SIG-M5 treated with dmso at 0.1 percent for 504 hours (cell line): ENCODE measurements at regions not wholly inside any gene's neighbourhood (a gene's known extent, or its start where the extent isn't known, plus 50 kb on each side); places are given as distances from the start of the nearest gene placed in this dataset.

ENCODE experiments used
- DNase-seq: peaks from one replicate; lab custom pipeline; 2025; ENCODE audit not compliant: unreplicated experiment; lab: John Stamatoyannopoulos, UW

- DNase-seq = no peak
Observed at GRCh38 chr15:93459396-93459795, 370.4 kb upstream of the RGMA start.

- no peak for DNase-seq
Observed at GRCh38 chr15:93458597-93458996, 369.6 kb upstream of the RGMA start.

GRCh38 chr15:93454788-93455187 lies 365.8 kb upstream of the RGMA start:
- no peak for DNase-seq

- DNase-seq = no peak
Observed at GRCh38 chr15:93452537-93453211, 363.7 kb upstream of the RGMA start.

GRCh38 chr15:93451822-93452221 lies 362.8 kb upstream of the RGMA start:
- DNase-seq = no peak

GRCh38 chr15:93451265-93451664 lies 362.3 kb upstream of the RGMA start:
- DNase-seq = no peak

- no peak for DNase-seq
Observed at GRCh38 chr15:93449798-93450197, 360.8 kb upstream of the RGMA start.

- no peak for DNase-seq
Observed at GRCh38 chr15:93438310-93438709, 349.3 kb upstream of the RGMA start.

- DNase-seq = no peak
Observed at GRCh38 chr15:93432474-93432873, 343.5 kb upstream of the RGMA start.

- no peak for DNase-seq
Observed at GRCh38 chr15:93428807-93429351, 339.9 kb upstream of the RGMA start.

GRCh38 chr15:93428150-93428549 lies 339.1 kb upstream of the RGMA start:
- no peak for DNase-seq

GRCh38 chr15:93424131-93424530 lies 335.1 kb upstream of the RGMA start:
- no peak for DNase-seq

- DNase-seq = no peak
Observed at GRCh38 chr15:93422476-93422875, 333.5 kb upstream of the RGMA start.

GRCh38 chr15:93420477-93420876 lies 331.5 kb upstream of the RGMA start:
- DNase-seq = no peak

GRCh38 chr15:93420050-93420452 lies 331.0 kb upstream of the RGMA start:
- no peak for DNase-seq

GRCh38 chr15:93418566-93418965 lies 329.6 kb upstream of the RGMA start:
- DNase-seq = no peak

- DNase-seq = no peak
Observed at GRCh38 chr15:93417631-93418030, 328.6 kb upstream of the RGMA start.

- DNase-seq = no peak
Observed at GRCh38 chr15:93417156-93417555, 328.1 kb upstream of the RGMA start.

- no peak for DNase-seq
Observed at GRCh38 chr15:93415576-93415975, 326.6 kb upstream of the RGMA start.

- DNase-seq = no peak
Observed at GRCh38 chr15:93414576-93415231, 325.7 kb upstream of the RGMA start.

- no peak for DNase-seq
Observed at GRCh38 chr15:93413745-93414144, 324.7 kb upstream of the RGMA start.

- DNase-seq = no peak
Observed at GRCh38 chr15:93399121-93399520, 310.1 kb upstream of the RGMA start.

- no peak for DNase-seq
Observed at GRCh38 chr15:93389211-93389610, 300.2 kb upstream of the RGMA start.
